Erythroblast (primary cell): ENCODE measurements at regions not wholly inside any gene's neighbourhood (a gene's known extent, or its start where the extent isn't known, plus 50 kb on each side); places are given as distances from the start of the nearest gene placed in this dataset.

Experiments used
- GATA1 ChIP-seq: IDR thresholded peaks from 2 replicates; pipeline ENCODE4 v1.6.1; 2011; ENCODE audit warnings: low read depth, mild to moderate bottlenecking, control low read depth, low read length, moderate library complexity
- POLR2A ChIP-seq: IDR thresholded peaks from 2 replicates; pipeline ENCODE4 v1.6.1; 2011; ENCODE audit warnings: mild to moderate bottlenecking, low read length

GRCh38 chr12:59196989-59197388 is 276.7 kb upstream of the LRIG3 start:
- no peak for TF ChIP-seq POLR2A
- TF ChIP-seq GATA1, result no peak
